ENCODE measurements at regions not wholly inside any gene's neighbourhood (a gene's known extent, or its start where the extent isn't known, plus 50 kb on each side); places are given as distances from the start of the nearest gene placed in this dataset.
"Not testable (repeated sequence)": the region's sequence is repeated elsewhere in the genome, so short reads cannot be mapped to it uniquely, and the experiment has no call there.

DNA sequence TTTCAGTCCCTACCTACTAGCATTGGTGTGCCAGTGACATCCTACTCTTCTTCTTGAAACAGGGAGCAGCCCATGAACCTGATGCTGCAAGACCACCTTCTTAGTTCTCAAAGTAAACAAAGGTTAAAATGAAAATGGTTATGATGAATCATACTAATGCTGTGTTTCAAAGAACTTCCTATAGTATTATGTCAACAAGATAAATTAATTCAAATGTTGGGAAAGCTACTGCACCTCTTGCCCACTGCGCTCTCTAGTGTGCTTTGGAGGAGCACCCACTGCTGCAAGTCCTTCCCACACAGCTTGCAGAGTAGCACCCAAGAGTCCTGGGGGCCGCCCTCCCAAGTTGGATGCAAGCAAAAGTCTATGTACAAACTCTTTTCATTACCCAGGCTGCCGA, 81.1 kb downstream of the CD200R1L start:
- no peak for DNase-seq

DNA sequence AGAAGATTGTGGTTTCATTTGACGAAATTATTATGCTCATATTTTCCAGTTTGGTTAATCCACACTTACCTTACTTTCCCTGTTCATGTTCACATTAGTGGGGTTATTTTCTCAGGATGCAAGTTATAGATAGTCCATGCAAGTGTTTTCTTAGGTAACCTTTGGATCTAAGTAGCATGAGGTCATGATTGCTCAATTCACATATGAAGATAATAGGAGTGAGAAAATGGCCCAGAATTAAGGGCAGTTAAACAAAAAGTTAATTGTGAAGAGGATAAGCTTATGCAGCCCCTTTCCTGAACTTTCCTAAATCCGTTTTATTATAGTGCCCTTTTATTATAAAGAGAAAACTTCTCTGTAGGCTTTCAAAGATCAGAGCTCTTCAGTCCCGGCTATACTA, 83.4 kb downstream of the CD200R1L start:
- no peak for DNase-seq

DNA sequence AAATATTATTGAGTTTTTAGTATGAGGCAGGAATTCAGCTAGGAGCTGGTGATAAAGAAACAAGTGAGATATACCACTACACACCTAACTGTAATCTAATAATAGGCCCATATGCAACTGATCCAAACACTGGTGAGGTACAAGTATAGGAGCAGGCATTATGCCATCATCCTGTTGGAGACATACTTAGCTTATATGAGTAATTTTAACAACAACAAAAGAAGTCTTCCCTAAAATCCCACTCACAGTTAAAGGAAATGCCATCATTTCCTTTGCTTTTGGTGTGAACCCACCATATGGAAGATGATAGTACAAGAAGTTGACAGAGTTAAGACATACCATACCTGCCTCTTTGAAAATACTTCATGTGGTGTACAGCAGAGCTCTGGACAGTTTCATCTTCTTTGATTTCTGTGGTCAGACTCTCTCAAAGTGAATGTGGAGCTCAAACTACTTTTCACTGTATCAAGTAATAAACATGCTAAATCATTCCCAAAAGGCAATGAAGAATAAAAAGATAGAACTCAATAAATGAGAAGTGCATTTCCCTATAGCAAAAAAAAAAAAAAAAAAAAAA, 85.5 kb downstream of the CD200R1L start:
- no peak for DNase-seq

DNA sequence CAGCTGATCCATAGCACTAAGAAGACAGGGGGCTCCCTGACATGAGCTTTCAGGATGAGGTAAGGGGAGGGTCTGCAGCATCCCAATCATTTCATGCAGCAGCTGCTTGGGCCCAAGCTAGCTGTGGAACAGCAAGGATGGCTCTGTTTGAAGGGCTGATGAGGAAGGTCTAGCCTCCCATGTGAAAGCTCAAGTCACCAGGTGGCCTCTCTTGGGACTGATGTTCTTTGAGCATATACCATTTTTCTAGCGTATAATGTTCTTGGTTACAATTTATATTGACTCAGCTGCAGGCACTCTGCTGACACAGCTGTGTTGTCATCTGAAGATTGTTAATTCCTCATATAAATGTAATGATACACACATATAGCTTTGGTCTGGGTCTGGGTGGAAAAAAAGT, 87.0 kb downstream of the CD200R1L start:
- peak; percentile 70 for DNase-seq

DNA sequence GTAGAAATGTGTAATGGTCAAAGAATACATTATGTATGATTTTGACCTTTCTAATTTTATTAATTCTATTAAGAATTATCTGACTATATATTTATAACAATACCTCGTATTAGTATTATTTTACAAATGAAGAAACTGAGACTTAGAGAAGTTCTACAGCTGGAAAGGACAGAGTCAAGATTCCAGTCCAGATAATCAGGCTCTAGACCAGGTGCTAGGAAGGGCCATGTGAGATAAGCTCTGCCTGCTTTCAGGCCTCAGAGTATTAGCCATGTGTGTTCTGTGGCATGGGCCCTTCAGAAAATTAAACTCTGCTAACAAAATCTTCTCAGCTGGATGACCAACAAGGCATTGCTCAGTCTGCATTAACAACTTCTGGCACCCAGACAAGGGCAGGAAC, 87.5 kb downstream of the CD200R1L start:
- no peak for DNase-seq

DNA sequence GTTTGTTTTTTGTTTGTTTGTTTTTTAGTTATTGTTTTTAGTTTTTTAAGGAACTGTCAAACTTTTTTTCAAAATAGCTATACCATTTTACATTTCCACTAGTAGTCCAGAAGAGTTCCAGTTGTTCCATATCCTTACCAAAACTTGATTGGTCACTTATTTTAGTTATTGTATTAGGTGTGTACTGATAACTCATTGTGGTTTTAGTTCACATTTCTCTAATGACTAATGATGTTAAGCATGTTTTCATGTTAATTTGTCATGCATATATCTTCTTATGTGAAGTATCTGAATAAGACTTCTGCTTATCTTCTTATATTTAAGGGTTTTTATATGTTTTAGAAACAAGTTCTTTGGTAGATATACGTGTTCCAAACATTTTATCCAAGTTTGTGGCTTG, 89.5 kb downstream of the CD200R1L start:
- no peak for DNase-seq

DNA sequence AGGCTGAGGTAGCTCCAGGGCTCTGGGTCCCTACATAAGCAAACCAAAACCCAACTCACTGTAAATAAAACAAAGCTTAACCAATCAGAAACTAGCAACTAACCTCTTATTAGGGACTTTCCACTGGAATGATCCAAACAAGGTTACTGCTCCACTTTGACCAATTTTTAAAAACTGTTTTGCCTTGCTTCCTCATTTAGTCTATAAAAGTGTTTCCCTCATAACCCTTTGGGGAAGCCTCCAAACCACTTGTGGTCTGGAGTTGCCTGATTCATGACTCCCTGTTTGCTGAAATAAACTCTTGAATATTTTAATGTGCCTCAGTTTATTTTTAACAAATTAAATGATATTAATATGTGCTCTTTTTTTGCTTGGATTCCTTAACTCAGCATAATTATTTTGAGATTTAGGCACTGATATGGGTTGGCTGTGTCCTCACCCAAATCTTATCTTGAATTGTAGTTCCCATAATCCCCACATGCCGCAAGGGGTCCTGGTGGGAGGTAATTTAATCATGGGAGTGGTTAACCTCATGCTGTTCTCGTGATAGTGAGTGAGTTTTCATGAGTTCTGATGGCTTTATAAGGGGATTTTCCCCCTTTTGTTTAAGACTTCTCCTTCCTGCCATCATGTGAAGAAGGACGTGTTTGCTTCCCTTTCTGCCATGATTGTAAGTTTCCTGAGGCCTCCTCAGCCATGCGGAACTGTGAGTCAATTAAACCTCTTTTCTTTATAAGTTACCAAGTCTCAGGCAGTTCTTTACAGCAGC, 90.6 kb downstream of the CD200R1L start:
- DNase-seq: no peak

DNA sequence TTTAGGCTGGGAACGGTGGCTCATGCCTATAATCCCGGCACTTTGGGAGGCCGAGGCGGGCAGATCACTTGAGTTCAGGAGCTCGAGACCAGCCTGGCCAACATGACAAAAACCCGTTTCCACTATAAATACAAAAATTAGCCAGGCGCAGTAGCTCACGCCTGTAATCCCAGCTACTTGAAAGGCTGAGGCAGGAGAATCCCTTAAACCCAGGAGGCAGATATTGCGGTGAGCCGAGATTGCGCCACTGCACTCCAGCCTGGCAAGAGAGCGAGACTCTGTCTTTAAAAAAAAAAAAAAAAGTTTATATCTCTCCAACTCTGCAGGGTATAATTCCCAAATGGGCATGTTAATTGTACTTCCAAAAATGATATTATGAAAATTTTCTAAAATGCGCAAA, 91.6 kb downstream of the CD200R1L start:
- not testable (repeated sequence) for DNase-seq

DNA sequence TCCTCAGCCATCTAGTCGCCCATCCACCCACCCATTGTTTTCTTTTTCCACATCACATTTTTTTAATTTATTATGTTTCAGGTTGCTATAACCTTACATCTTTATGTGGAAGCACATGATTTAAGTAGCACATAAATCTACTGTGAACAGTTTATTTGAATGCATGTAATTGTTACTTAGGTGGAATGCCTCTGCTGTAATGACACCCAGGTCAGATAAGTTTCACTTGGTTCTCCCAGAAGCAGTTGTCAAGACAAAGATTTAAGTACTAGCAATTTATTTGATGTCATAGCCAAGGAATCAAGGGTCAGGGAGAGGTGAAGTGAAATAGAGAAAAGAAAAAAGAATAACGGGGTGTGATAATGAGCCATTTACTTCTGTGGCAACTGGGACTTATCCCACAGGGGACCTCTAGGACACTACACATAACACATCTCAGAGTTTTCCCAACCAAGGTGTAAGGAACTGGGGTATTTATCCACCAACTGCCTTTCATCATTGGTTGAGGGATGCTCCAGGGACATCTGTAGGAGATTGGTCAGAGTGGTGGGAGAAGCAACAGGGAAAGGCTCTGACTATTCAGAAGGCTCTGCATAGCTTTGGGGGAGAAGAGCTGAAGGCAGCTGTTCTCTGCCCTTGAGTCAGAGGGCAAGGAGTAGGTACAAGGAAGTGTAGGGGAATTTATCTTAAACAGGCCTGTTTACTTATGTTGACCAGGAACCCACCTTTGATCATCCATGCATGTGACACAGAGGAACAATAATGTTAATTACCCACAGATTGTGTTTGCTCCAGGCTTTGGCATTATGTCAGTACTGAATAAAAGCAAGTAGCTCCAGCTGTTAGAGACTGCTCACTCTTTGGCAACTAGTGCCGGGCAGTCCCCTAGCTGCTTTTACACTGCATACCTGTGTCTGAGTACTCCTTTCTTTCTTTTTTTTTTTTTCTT, 94.8 kb downstream of the CD200R1L start:
- no peak for DNase-seq

DNA sequence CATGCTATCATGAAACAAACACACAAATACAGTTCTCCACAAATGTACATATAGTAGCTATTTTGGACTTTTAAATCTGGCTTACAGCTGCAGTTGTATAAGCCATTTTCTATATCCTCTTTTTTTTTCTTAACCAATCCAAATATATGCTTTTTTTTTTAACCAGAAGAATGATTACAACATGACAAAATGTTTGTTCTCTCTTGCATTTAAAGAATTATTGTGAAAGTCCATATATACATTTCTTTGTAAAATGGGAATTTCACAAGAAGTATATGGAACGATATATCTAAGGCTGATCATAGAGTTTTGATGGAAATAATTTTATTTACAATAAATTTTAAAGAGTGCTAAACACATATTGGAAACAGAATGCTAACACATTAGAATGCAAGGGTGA, 95.6 kb downstream of the CD200R1L start:
- no peak for DNase-seq

DNA sequence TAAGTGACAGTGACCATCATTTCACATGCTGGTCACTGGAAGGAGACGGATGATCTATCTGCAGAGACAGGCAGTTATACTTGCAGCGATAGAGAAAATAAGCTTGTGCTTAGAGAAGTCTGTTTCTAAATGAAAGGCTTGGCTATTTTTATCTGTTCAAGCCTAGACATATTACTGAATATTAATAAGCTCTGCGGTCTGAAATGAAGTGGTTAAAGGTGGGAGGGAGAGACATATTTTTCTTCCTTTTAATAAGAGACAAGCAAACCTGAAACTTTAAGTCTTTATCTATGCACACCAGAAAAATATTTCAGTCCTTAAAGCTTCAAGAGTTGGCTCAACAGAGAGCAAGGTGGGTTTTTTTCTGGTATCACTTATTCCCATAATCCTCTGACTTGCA, 99.0 kb downstream of the CD200R1L start:
- no peak for DNase-seq

DNA sequence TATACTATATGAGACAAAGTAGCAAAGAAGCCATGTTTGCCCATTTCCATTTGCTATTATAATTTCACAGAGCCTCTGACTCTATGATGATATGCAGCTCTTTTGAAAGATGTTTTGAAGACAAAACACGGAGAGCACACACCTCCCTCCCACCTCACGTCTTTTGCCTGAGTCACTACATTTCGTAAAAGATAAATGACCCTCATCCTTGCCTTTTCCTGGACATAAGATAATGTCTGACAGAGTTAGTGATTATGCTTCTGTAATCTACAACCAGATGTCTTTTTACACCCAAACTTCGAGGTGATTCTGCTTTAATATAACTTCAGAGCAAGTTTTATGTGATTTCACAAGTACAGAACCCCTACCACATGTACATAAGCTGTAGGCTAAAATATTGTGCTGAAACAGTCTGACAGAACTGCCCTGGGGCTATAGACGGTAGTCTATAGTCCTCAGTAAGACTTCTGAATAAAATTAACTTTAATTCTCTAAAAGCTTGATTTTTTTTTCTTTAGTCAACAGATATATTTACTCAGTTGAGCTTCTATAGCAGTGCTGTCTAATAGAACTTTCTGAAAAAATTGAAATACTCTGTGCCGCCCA, 99.9 kb downstream of the CD200R1L start:
- no peak for DNase-seq

DNA sequence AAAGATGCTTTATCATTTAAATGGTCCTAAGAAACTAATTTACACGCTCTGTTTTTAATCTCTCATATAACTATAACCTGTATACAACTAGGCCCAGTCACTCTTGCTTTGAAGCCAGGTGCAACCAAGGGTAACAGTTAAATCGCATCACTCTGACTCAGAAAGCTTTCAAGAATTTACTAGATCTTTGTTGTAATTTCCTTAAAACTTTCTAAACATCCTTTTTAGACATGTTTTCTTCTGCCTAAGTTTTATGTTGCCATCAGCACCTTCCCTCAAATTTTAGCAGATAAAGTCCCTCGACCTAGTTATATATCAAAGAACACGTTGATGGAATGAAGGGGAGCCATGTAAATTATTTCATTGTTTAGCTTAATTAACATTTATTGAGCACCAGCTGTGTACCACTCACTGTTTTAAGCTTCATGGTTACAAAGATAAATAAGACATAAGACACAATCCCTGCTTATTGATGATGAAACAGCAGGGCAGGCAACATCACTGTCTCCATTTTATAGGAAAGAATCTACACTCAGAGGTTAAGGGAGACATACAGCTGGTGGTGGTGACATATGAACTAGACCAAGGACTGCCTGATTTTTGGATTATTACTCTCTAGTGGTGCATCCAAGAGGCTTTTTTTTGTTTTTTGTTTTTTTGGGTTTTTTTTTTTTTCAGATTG, 101.0 kb downstream of the CD200R1L start:
- DNase-seq: no peak

DNA sequence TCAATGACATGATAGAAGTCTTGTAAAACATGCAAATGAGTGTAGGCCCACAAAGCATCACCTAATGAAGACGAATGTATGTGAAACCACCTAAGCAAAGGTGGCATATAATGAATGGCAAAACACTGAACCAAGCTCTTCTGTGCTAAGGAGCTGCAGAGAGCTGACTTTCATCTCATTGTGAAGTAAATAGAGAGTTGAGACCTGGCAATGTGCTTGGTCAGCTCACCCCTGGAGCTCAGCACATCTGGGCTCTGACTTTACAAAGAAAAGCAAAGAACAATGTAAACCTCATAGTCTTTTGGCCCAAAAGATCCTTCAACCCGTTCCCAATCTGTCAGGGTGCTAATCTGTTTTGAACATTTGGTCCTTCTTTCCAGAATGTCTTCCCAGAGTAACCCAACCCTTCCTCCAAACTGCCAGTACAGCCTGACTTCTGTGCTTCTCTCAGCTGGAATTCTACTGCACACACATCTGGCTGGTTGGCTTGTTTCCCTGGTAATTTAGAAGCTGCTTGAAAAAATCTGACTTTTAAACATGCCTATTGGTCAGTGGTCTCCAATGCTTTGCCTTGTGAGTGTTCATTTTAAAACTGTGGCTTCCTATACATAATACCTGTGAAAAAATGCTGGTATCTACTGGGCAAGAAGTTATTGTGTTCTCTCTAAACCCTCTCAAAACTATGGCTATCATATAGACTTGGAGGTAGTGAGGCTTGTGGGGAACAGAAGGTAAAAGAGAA, 101.7 kb downstream of the CD200R1L start:
- DNase-seq: no peak

DNA sequence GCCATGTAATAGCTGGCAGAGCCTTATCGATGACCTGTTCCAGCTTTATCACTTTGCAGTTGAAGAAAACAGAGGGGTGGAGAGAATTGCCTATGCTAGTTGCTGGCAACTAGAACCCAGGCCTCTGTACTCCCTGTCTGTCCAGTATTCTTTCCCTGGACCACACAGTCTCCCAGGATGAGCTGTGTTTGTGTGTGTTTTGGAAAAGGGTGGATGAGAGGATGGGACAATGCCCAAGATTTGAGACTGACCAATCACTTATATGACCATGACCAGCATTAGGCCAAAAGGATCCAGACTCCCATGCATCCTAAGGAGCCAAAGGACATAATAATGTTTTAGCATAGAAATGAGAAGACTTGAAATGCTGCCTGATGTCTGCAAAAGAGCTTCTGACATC, 102.6 kb downstream of the CD200R1L start:
- DNase-seq: no peak

DNA sequence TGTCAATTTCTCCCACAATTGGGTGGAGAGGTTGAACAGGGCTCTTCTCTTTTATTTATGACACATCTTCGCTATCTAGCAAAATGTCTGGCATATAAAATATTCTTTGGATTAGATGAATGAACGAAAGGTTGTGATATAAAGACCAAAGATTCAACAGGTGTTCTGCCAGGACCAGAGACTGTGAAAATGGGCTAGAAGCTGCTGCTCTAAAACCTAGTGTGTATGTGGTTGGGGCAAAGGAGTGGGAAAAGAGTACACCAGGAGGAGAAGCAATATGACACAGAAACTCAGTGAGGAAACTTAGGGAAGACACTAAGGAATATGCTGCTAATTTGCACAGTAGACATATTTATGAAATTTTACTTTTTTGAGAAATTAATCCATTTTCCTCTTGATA, 102.0 kb upstream of the CCDC80 start:
- DNase-seq: no peak

DNA sequence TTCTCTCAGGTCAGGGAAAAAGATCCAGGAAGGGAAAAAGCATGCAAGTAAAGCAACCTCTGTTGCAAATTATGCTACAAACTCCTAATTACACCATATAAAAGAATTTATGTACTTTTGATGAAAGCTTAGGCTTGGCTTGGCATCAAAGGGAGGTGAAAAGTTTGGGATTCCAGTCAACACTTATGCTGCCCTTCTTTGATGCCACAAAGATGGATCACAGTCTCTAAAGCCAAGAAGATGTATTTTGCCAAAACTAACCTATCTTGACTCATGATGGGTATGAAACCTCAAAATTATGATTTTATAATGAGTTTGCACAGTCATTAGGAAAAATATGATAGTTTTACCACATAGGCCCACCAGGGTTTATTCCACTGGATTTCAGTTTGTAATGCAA, 101.0 kb upstream of the CCDC80 start:
- no peak for DNase-seq

DNA sequence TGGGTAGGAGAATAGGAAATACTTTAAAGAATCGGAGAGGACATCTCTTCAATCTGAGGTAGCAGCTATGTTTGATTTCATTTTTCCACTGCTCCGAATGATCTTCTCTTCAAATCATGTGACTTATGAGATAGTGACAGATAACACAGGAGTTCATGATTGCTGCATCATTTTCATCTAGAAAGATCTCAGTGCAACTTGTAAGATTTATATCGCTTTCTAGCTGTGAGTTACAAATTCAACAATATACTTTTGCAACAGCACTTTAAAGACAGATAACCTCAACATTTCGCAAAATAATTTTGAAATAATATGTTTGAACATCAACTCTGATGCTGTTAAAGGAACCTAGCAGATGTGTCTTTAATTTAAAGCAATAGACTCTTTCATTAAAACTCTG, 99.9 kb upstream of the CCDC80 start:
- no peak for DNase-seq

DNA sequence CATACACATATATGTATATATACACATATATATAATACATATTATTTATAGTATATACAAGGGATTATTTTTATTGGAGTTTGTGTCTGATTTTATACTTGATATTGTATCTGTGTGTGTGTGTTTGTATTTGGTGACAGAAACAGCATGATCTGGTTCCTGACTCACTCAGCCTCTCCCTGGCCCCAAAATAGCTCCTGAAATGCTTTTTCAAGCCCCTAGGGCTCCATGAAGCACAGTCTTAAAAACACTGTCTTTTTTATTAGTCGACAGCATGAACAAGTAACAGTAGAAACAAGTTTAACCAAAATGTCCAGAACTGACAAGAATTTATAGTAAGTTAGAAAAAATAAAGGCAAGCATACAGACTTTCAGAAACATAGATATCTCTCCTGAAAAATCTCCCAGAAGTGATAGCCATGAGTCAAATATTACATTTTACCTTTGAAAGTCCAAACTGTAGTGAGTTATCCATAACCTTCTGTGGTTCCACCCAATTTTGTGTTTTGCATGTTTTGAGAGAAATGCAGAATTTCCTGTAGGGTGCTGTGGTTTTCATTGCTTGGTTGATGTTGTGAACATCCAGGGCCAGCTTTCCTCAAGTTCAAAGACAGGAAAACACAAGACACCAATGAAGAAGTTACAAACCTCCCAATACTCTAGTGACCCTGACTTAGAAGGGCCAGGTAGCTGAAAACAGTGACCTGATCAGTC, 98.5 kb upstream of the CCDC80 start:
- no peak for DNase-seq

DNA sequence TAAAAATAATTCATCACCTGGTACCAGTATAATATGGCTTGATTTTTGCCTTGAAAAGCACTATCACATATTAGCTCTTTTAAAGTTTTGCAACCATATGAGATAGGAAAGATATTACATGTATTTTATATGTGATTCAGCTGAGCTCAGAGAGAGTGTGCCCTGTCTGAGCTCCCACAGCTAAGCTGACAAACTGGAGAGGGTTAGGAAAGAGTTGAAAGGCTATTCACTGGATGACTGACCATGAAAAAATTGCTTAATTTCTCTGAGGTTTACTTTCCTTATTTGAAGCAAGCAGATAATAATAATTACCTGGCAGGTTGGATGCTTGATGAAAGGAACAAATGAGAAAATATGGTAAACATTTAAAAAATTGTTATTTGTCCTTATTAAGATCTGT, 97.4 kb upstream of the CCDC80 start:
- no peak for DNase-seq

DNA sequence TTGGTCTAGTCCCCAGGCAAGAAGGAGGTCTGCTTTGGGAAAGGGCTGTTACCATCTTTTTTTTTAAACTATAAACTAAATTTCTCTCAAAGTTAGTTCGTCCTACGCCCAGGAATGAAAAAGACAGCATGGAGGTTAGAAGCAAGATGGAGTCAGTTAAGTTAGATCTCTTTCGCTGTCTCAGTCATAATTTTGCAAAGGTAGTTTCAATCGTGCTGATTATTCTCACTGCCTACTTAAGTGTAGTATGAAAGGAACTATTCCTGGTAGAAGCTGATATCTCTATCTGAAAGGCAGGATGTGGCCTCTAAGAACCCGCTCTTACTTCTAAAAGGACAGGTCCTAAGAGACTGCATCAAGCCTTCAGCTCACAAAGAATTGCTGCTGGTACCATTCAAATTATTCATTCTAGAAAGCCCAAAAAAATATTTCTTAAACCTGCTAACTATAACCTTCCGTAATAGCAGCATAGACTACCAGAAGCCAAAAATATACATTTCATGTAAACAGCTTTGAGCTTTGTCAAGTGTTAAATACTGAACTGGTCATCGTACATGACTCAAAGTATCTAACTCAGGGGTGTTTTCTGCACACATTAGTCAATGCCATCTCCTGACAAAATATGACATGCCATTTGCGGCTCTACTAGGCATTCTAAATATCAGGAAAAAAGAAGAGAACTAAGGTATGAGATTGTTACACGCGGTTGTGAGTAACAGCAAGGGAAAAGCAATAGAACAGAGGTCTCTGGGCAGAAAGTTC, 96.0 kb upstream of the CCDC80 start:
- DNase-seq: no peak
